GM23338 (cell line): ENCODE measurements at regions not wholly inside any gene's neighbourhood (a gene's known extent, or its start where the extent isn't known, plus 50 kb on each side); places are given as distances from the start of the nearest gene placed in this dataset.

Source experiments
- ATAC-seq: fragments of 200-7000 bp; cut with Tn5 transposase; 3 replicates; pipeline ENCODE4 v1.9.1; 2020
- DNase-seq: peaks from one replicate; pipeline ENCODE4 v3.0.0-alpha.2; 2015; ENCODE audit warnings: low spot score
- H2AFZ ChIP-seq: fragments of 200-600 bp; sonication (generic); 2 replicates; pipeline ENCODE4 v1.8.0; 2016; ENCODE audit warnings: antibody characterized with exemption, mild to moderate bottlenecking, moderate library complexity
- H3F3A ChIP-seq: fragments of 200-600 bp; sonication (generic); replicated peaks from 2 replicates; pipeline ENCODE4 v1.8.0; 2017; ENCODE audit warnings: antibody characterized with exemption, mixed run types, low read depth
- H3K27ac ChIP-seq: fragments of 200-600 bp; sonication (generic); 2 replicates; pipeline ENCODE4 v1.6.1; 2016; ENCODE audit warnings: low read depth
- H3K27me3 ChIP-seq: fragments of 200-600 bp; sonication (generic); 2 replicates; pipeline ENCODE4 v1.8.0; 2016; ENCODE audit warnings: mild to moderate bottlenecking, mixed run types, moderate library complexity; ENCODE audit not compliant: insufficient read depth
- H3K36me3 ChIP-seq: fragments of 200-600 bp; sonication (generic); 2 replicates; pipeline ENCODE4 v1.8.0; 2016; ENCODE audit warnings: mild to moderate bottlenecking; ENCODE audit not compliant: insufficient read depth
- H3K4me1 ChIP-seq: fragments of 200-600 bp; sonication (generic); 2 replicates; pipeline ENCODE4 v1.8.0; 2016; ENCODE audit warnings: mild to moderate bottlenecking, moderate library complexity; ENCODE audit not compliant: insufficient read depth
- H3K4me2 ChIP-seq: fragments of 200-600 bp; sonication (generic); 2 replicates; pipeline ENCODE4 v1.7.1; 2017; ENCODE audit warnings: mixed run types
- H3K4me3 ChIP-seq: fragments of 200-600 bp; sonication (generic); 2 replicates; pipeline ENCODE4 v1.6.1; 2016; ENCODE audit warnings: mixed run types
- H3K79me2 ChIP-seq: fragments of 200-600 bp; sonication (generic); replicated peaks from 2 replicates; pipeline ENCODE4 v1.8.0; 2017; ENCODE audit warnings: mild to moderate bottlenecking; ENCODE audit not compliant: insufficient read depth
- H3K9me2 ChIP-seq: fragments of 200-600 bp; sonication (generic); 2 replicates; pipeline ENCODE4 v1.8.0; 2017; ENCODE audit not compliant: insufficient read depth
- H4K20me1 ChIP-seq: fragments of 200-600 bp; sonication (generic); replicated peaks from 2 replicates; pipeline ENCODE4 v1.8.0; 2017; ENCODE audit warnings: mild to moderate bottlenecking; ENCODE audit not compliant: insufficient read depth
- H3K27ac Mint-ChIP-seq: 2 replicates; pipeline ENCODE4 v1.8.0; 2020; ENCODE audit warnings: inconsistent platforms, mild to moderate bottlenecking, moderate library complexity, mixed read lengths
- H3K27me3 Mint-ChIP-seq: 3 replicates; pipeline ENCODE4 v1.8.0; 2022; ENCODE audit warnings: low read depth, mild to moderate bottlenecking, moderate library complexity, mixed read lengths, inconsistent platforms; ENCODE audit not compliant: insufficient read depth, poor library complexity
- H3K36me3 Mint-ChIP-seq: 3 replicates; pipeline ENCODE4 v1.8.0; 2021; ENCODE audit warnings: low read depth, mild to moderate bottlenecking, inconsistent platforms, moderate library complexity, mixed read lengths
- H3K4me1 Mint-ChIP-seq: 3 replicates; pipeline ENCODE4 v1.8.0; 2020; ENCODE audit warnings: mild to moderate bottlenecking, inconsistent platforms, mixed read lengths
- H3K4me3 Mint-ChIP-seq: 3 replicates; pipeline ENCODE4 v1.8.0; 2021; ENCODE audit warnings: moderate library complexity, mild to moderate bottlenecking, inconsistent platforms, mixed read lengths
- H3K9me3 Mint-ChIP-seq: 3 replicates; pipeline ENCODE4 v1.8.0; 2020; ENCODE audit warnings: moderate library complexity, mild to moderate bottlenecking, inconsistent platforms, mixed read lengths
- CREB1 ChIP-seq: fragments of 250-450 bp; sonication (Bioruptor Pico); IDR thresholded peaks from 2 replicates; pipeline ENCODE4 v1.5.0; 2020; ENCODE audit warnings: low read depth, mild to moderate bottlenecking, moderate library complexity
- EZH2 ChIP-seq: fragments of 200-600 bp; sonication (generic); IDR thresholded peaks from one replicate; pipeline ENCODE4 v1.8.0; 2017; ENCODE audit warnings: antibody characterized with exemption, mild to moderate bottlenecking, low read depth; ENCODE audit not compliant: unreplicated experiment
- EZH2phosphoT487 ChIP-seq: fragments of 200-600 bp; sonication (generic); IDR thresholded peaks from one replicate; pipeline ENCODE4 v1.8.1; 2018; ENCODE audit warnings: antibody characterized with exemption; ENCODE audit not compliant: unreplicated experiment
- JUNB ChIP-seq: IDR thresholded peaks from one replicate; pipeline ENCODE4 v1.6.1; 2016; ENCODE audit warnings: antibody characterized with exemption; ENCODE audit not compliant: unreplicated experiment
- NANOG ChIP-seq: IDR thresholded peaks from 2 replicates; pipeline ENCODE4 v1.6.1; 2016; ENCODE audit warnings: antibody characterized with exemption, borderline replicate concordance
- STAT1 ChIP-seq: IDR thresholded peaks from one replicate; pipeline ENCODE4 v1.6.1; 2016; ENCODE audit warnings: antibody characterized with exemption; ENCODE audit not compliant: unreplicated experiment
- ZNF114 ChIP-seq: fragments of 250-450 bp; sonication (Bioruptor Pico); IDR thresholded peaks from 2 replicates; pipeline ENCODE4 v1.5.0; 2020; ENCODE audit warnings: mild to moderate bottlenecking, moderate library complexity
- TF ChIP-seq, protein P1 (sequence below): IDR thresholded peaks from one replicate; pipeline ENCODE4 v1.6.1; 2018; ENCODE audit warnings: antibody characterized with exemption; ENCODE audit not compliant: unreplicated experiment
- TF ChIP-seq, protein P2 (sequence below): fragments of 250-450 bp; sonication (Bioruptor Pico); IDR thresholded peaks from 2 replicates; pipeline ENCODE4 v1.5.0; 2020; ENCODE audit warnings: mild to moderate bottlenecking, moderate library complexity
- TF ChIP-seq, protein P3 (sequence below), 2 experiments: fragments of 200-600 bp in 1 of 2; sonication (generic) in 1 of 2; conservative IDR thresholded peaks; 2 replicates each; pipeline versions ENCODE4 v1.5.1 to v1.6.1; 2016 to 2017; ENCODE audit warnings: antibody characterized with exemption in 2 of 2, low read depth in 2 of 2, mild to moderate bottlenecking in 2 of 2, moderate library complexity in 1 of 2

DNA sequence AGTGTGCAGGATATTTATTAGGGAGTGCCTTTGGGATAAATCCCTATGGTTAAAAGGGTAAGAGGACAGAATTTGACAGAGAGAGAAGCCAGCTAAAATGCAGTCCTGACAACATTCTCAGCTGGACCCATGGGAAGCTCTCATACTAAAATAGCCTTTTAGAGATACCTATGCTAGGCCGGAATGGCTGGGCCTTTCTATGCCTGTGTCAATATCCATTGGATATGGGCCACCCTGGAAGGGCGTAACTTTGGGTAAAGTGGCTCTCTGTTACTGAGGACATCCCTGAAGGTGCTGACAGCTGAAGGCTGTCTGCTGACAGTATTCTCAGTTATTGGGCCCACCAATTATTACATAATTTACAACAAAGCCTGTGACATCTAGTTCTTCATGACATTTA is 613.0 kb upstream of the B3GALT2 start (continued):
- TF ChIP-seq, protein P1, sequence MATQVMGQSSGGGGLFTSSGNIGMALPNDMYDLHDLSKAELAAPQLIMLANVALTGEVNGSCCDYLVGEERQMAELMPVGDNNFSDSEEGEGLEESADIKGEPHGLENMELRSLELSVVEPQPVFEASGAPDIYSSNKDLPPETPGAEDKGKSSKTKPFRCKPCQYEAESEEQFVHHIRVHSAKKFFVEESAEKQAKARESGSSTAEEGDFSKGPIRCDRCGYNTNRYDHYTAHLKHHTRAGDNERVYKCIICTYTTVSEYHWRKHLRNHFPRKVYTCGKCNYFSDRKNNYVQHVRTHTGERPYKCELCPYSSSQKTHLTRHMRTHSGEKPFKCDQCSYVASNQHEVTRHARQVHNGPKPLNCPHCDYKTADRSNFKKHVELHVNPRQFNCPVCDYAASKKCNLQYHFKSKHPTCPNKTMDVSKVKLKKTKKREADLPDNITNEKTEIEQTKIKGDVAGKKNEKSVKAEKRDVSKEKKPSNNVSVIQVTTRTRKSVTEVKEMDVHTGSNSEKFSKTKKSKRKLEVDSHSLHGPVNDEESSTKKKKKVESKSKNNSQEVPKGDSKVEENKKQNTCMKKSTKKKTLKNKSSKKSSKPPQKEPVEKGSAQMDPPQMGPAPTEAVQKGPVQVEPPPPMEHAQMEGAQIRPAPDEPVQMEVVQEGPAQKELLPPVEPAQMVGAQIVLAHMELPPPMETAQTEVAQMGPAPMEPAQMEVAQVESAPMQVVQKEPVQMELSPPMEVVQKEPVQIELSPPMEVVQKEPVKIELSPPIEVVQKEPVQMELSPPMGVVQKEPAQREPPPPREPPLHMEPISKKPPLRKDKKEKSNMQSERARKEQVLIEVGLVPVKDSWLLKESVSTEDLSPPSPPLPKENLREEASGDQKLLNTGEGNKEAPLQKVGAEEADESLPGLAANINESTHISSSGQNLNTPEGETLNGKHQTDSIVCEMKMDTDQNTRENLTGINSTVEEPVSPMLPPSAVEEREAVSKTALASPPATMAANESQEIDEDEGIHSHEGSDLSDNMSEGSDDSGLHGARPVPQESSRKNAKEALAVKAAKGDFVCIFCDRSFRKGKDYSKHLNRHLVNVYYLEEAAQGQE: no peak
- TF ChIP-seq ZNF114 (CRISPR knock-in tag): no peak
- TF ChIP-seq JUNB: no peak

- no peak overlapping the region for H3K4me3 Mint-ChIP-seq
- H3F3A ChIP-seq: no peaks in the 10 kb centered on the region
- H3K9me3 Mint-ChIP-seq: no peaks in the 10 kb centered on the region
- no peak overlapping the region for H3K27ac ChIP-seq
- no peaks in the 10 kb centered on the region for H3K36me3 Mint-ChIP-seq
- H3K4me3 ChIP-seq: no peak overlapping the region
- H2AFZ ChIP-seq: no peak overlapping the region
- TF ChIP-seq, protein P2, sequence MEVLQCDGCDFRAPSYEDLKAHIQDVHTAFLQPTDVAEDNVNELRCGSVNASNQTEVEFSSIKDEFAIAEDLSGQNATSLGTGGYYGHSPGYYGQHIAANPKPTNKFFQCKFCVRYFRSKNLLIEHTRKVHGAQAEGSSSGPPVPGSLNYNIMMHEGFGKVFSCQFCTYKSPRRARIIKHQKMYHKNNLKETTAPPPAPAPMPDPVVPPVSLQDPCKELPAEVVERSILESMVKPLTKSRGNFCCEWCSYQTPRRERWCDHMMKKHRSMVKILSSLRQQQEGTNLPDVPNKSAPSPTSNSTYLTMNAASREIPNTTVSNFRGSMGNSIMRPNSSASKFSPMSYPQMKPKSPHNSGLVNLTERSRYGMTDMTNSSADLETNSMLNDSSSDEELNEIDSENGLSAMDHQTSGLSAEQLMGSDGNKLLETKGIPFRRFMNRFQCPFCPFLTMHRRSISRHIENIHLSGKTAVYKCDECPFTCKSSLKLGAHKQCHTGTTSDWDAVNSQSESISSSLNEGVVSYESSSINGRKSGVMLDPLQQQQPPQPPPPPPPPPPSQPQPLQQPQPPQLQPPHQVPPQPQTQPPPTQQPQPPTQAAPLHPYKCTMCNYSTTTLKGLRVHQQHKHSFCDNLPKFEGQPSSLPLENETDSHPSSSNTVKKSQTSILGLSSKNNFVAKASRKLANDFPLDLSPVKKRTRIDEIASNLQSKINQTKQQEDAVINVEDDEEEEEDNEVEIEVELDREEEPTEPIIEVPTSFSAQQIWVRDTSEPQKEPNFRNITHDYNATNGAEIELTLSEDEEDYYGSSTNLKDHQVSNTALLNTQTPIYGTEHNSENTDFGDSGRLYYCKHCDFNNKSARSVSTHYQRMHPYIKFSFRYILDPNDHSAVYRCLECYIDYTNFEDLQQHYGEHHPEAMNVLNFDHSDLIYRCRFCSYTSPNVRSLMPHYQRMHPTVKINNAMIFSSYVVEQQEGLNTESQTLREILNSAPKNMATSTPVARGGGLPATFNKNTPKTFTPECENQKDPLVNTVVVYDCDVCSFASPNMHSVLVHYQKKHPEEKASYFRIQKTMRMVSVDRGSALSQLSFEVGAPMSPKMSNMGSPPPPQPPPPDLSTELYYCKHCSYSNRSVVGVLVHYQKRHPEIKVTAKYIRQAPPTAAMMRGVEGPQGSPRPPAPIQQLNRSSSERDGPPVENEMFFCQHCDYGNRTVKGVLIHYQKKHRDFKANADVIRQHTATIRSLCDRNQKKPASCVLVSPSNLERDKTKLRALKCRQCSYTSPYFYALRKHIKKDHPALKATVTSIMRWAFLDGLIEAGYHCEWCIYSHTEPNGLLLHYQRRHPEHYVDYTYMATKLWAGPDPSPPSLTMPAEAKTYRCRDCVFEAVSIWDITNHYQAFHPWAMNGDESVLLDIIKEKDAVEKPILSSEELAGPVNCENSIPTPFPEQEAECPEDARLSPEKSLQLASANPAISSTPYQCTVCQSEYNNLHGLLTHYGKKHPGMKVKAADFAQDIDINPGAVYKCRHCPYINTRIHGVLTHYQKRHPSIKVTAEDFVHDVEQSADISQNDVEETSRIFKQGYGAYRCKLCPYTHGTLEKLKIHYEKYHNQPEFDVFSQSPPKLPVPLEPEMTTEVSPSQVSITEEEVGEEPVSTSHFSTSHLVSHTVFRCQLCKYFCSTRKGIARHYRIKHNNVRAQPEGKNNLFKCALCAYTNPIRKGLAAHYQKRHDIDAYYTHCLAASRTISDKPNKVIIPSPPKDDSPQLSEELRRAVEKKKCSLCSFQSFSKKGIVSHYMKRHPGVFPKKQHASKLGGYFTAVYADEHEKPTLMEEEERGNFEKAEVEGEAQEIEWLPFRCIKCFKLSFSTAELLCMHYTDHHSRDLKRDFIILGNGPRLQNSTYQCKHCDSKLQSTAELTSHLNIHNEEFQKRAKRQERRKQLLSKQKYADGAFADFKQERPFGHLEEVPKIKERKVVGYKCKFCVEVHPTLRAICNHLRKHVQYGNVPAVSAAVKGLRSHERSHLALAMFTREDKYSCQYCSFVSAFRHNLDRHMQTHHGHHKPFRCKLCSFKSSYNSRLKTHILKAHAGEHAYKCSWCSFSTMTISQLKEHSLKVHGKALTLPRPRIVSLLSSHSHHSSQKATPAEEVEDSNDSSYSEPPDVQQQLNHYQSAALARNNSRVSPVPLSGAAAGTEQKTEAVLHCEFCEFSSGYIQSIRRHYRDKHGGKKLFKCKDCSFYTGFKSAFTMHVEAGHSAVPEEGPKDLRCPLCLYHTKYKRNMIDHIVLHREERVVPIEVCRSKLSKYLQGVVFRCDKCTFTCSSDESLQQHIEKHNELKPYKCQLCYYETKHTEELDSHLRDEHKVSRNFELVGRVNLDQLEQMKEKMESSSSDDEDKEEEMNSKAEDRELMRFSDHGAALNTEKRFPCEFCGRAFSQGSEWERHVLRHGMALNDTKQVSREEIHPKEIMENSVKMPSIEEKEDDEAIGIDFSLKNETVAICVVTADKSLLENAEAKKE: no peak
- no peak for TF ChIP-seq EZH2phosphoT487
- TF ChIP-seq EZH2: no peak
- TF ChIP-seq NANOG: no peak
- no peak for TF ChIP-seq STAT1
- no peak for TF ChIP-seq ZNF114 (CRISPR knock-in tag)
- TF ChIP-seq, protein P1: no peak
- no peak for TF ChIP-seq CREB1 (CRISPR knock-in tag)
- TF ChIP-seq, protein P3, sequence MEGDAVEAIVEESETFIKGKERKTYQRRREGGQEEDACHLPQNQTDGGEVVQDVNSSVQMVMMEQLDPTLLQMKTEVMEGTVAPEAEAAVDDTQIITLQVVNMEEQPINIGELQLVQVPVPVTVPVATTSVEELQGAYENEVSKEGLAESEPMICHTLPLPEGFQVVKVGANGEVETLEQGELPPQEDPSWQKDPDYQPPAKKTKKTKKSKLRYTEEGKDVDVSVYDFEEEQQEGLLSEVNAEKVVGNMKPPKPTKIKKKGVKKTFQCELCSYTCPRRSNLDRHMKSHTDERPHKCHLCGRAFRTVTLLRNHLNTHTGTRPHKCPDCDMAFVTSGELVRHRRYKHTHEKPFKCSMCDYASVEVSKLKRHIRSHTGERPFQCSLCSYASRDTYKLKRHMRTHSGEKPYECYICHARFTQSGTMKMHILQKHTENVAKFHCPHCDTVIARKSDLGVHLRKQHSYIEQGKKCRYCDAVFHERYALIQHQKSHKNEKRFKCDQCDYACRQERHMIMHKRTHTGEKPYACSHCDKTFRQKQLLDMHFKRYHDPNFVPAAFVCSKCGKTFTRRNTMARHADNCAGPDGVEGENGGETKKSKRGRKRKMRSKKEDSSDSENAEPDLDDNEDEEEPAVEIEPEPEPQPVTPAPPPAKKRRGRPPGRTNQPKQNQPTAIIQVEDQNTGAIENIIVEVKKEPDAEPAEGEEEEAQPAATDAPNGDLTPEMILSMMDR (conservative IDR thresholded peaks at IDR 0.05; ENCODE audit: low read depth in 2 of 2): no peak
- no peaks in the 10 kb centered on the region for H4K20me1 ChIP-seq
- H3K79me2 ChIP-seq: no peaks in the 10 kb centered on the region
- no peaks in the 10 kb centered on the region for H3K4me1 ChIP-seq
- H3K36me3 ChIP-seq: no peaks in the 10 kb centered on the region
- no peaks in the 10 kb centered on the region for H3K27me3 ChIP-seq
- H3K27me3 Mint-ChIP-seq: no peaks in the 10 kb centered on the region
- no peaks in the 10 kb centered on the region for H3K9me2 ChIP-seq
- ATAC-seq (no peak), DNase-seq (peak; percentile 4)
- 0 out of 2 replicates have a peak overlapping the region, but pooled peaks have one; percentile 52 for H3K27ac Mint-ChIP-seq
- no peak overlapping the region for H3K4me2 ChIP-seq
- H3K4me1 Mint-ChIP-seq: peaks cover 3% of the 10 kb centered on the region; the same call in 2 of the 3 replicates
Observed at GRCh38 chr1:193794239-193794638, 607.8 kb upstream of the B3GALT2 start.
